DND-41 (cell line): ENCODE measurements at regions not wholly inside any gene's neighbourhood (a gene's known extent, or its start where the extent isn't known, plus 50 kb on each side); places are given as distances from the start of the nearest gene placed in this dataset.
"Not testable (repeated sequence)": the region's sequence is repeated elsewhere in the genome, so short reads cannot be mapped to it uniquely, and the experiment has no call there.

Experiments used
- ATAC-seq: fragments of 200-7000 bp; cut with Tn5 transposase; 3 replicates; pipeline ENCODE4 v1.9.1; 2021; ENCODE audit warnings: low read depth; ENCODE audit not compliant: insufficient read depth
- DNase-seq: peaks from one replicate; pipeline ENCODE4 v3.0.0-alpha.2; 2020
- H2AFZ ChIP-seq: 2 replicates; pipeline ENCODE4 v1.6.0; 2012; ENCODE audit warnings: low read depth, low read length
- H3K27ac ChIP-seq: 2 replicates; pipeline ENCODE4 v1.5.1; 2012; ENCODE audit warnings: low read length, inconsistent platforms
- H3K27me3 ChIP-seq: fragments of 200-600 bp; sonication (generic); 2 replicates; pipeline ENCODE4 v1.6.0; 2012; ENCODE audit warnings: low read length, mild to moderate bottlenecking, inconsistent platforms; ENCODE audit not compliant: insufficient read depth, poor library complexity
- H3K36me3 ChIP-seq: 2 replicates; pipeline ENCODE4 v1.5.1; 2012; ENCODE audit warnings: low read length, inconsistent platforms; ENCODE audit not compliant: insufficient read depth
- H3K4me1 ChIP-seq: 2 replicates; pipeline ENCODE4 v1.5.1; 2012; ENCODE audit warnings: mild to moderate bottlenecking, low read length; ENCODE audit not compliant: insufficient read depth
- H3K4me2 ChIP-seq: 2 replicates; pipeline ENCODE4 v1.6.0; 2012; ENCODE audit warnings: mild to moderate bottlenecking, moderate library complexity, low read length, inconsistent platforms; ENCODE audit not compliant: insufficient read depth
- H3K4me3 ChIP-seq, 2 experiments: fragments of 200-600 bp in 1 of 2; shearing (Covaris generic) in 1 of 2; 2 replicates each; pipeline ENCODE4 v1.5.1; 2012 to 2016; ENCODE audit warnings: inconsistent platforms in 2 of 2, low read length in 2 of 2, mild to moderate bottlenecking in 2 of 2, low read depth in 1 of 2, moderate library complexity in 1 of 2
- H3K79me2 ChIP-seq: 2 replicates; pipeline ENCODE4 v1.6.0; 2012; ENCODE audit warnings: low read length, inconsistent platforms; ENCODE audit not compliant: insufficient read depth
- H3K9ac ChIP-seq: 2 replicates; pipeline ENCODE4 v1.6.0; 2012; ENCODE audit warnings: low read depth, mild to moderate bottlenecking, inconsistent platforms, low read length, moderate library complexity
- H3K9me3 ChIP-seq: 2 replicates; pipeline ENCODE4 v1.5.1; 2012; ENCODE audit warnings: low read length, moderate library complexity, mild to moderate bottlenecking, inconsistent platforms; ENCODE audit not compliant: insufficient read depth, severe bottlenecking
- H4K20me1 ChIP-seq: 2 replicates; pipeline ENCODE4 v1.6.0; 2012; ENCODE audit warnings: low read length; ENCODE audit not compliant: insufficient read depth
- CTCF ChIP-seq: IDR thresholded peaks from 2 replicates; pipeline ENCODE4 v1.5.1; 2012; ENCODE audit warnings: borderline replicate concordance, low read length, moderate library complexity, mild to moderate bottlenecking; ENCODE audit not compliant: poor library complexity, severe bottlenecking; ENCODE audit errors: extremely low read depth
- EZH2 ChIP-seq: IDR thresholded peaks from 3 replicates; pipeline ENCODE4 v1.6.1; 2012; ENCODE audit warnings: borderline replicate concordance, low read depth, mild to moderate bottlenecking, moderate library complexity, low read length, inconsistent platforms; ENCODE audit not compliant: severe bottlenecking

GRCh38 chr1:58948671-58949070, 164.8 kb upstream of the JUN start:
- H3K9ac ChIP-seq: no peak overlapping the region
- H2AFZ ChIP-seq: no peak overlapping the region
- ATAC-seq: no peak
- no peaks in the 10 kb centered on the region for H3K4me1 ChIP-seq
- DNase-seq: no peak
- H4K20me1 ChIP-seq: no peaks in the 10 kb centered on the region
- no peaks in the 10 kb centered on the region for H3K79me2 ChIP-seq
- H3K27ac ChIP-seq: no peak overlapping the region
- H3K27me3 ChIP-seq: no peaks in the 10 kb centered on the region
- H3K36me3 ChIP-seq: no peaks in the 10 kb centered on the region
- no peak overlapping the region for H3K4me2 ChIP-seq
- TF ChIP-seq EZH2 (no peak), CTCF (no peak)
- H3K9me3 ChIP-seq: no peaks in the 10 kb centered on the region
- no peak overlapping the region for H3K4me3 ChIP-seq

GRCh38 chr1:58949551-58950220, 165.8 kb upstream of the JUN start:
- Histone ChIP-seq H3K79me2 (no peaks in the 10 kb centered on the region), H3K4me3 (no peak overlapping the region), H4K20me1 (no peaks in the 10 kb centered on the region), H3K27me3 (no peaks in the 10 kb centered on the region), H3K36me3 (no peaks in the 10 kb centered on the region), H3K4me2 (no peak overlapping the region), H2AFZ (no peak overlapping the region), H3K9me3 (no peaks in the 10 kb centered on the region), H3K9ac (no peak overlapping the region), H3K27ac (no peak overlapping the region), H3K4me1 (no peaks in the 10 kb centered on the region)
- ATAC-seq (no peak), DNase-seq (no peak)
- TF ChIP-seq CTCF: no peak
- no peak for TF ChIP-seq EZH2

DNA sequence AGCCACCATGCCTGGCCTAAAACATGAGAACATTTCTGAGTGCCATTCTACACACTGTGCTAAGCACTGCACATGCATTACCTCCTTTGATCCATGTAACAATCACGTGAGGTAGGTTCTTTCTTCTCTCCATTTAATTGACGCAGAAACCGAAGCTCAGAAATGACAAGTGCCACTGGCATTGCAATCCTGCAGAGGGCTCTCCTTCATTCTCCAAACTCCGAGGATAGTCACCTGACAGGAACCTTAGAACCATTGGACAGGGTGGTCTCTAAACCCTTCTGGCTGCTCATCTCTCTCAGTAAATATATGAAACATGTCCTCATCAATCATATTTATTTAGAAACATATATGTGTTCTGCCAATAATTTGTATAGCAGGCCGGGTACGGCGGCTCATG, 167.1 kb upstream of the JUN start:
- Histone ChIP-seq H3K9me3 (no peaks in the 10 kb centered on the region), H3K4me1 (no peaks in the 10 kb centered on the region), H3K9ac (no peak overlapping the region), H3K79me2 (no peaks in the 10 kb centered on the region), H2AFZ (no peak overlapping the region), H3K27me3 (no peaks in the 10 kb centered on the region), H4K20me1 (no peaks in the 10 kb centered on the region), H3K4me2 (no peak overlapping the region), H3K36me3 (no peaks in the 10 kb centered on the region), H3K27ac (no peak overlapping the region), H3K4me3 (no peak overlapping the region)
- DNase-seq: no peak
- no peak for TF ChIP-seq EZH2
- no peak for TF ChIP-seq CTCF
- no peak for ATAC-seq

DNA sequence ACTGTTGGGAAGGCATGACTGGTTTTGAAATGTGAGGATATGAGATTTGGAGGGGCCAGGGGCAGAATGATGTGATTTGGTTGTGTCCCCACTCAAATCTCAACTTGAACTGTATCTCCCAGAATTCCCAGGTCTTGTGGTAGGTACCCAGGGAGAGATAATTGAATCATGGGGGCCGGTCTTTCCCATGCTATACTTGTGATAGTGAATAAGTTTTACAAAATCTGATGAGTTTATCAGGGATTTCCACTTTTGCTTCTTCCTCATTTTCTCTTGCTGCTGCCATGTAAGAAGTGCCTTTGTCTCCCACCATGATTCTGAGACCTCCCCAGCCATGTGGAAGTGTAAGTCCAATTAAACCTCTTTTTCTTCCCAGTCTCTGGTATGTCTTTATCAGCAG, 170.1 kb upstream of the JUN start:
- not testable (repeated sequence) for H3K79me2 ChIP-seq, H4K20me1 ChIP-seq, H3K4me2 ChIP-seq, H3K4me1 ChIP-seq, H3K36me3 ChIP-seq, H3K4me3 ChIP-seq, H3K27ac ChIP-seq, DNase-seq, H3K9ac ChIP-seq, H3K9me3 ChIP-seq, ATAC-seq, H2AFZ ChIP-seq, H3K27me3 ChIP-seq

DNA sequence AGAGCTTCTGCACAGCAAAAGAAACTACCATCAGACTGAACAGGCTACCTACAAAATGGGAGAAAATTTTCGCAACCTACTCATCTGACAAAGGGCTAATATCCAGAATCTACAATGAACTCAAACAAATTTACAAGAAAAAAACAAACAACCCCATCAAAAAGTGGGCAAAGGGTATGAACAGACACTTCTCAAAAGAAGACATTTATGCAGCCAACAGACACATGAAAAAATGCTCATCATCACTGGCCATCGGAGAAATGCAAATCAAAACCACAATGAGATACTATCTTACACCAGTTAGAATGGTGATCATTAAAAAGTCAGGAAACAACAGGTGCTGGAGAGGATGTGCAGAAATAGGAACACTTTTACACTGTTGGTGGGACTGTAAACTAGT, 179.4 kb upstream of the JUN start:
- DNase-seq, H3K36me3 ChIP-seq, H4K20me1 ChIP-seq, H3K4me2 ChIP-seq, H3K27me3 ChIP-seq, H3K9me3 ChIP-seq, ATAC-seq, H3K79me2 ChIP-seq, H2AFZ ChIP-seq, H3K9ac ChIP-seq, H3K4me3 ChIP-seq, H3K27ac ChIP-seq: not testable (repeated sequence)
- H3K4me1 ChIP-seq: peaks cover 37% of the 10 kb centered on the region
